Right lobe of liver (tissue), 4 donors: ENCODE measurements at regions not wholly inside any gene's neighbourhood (a gene's known extent, or its start where the extent isn't known, plus 50 kb on each side); places are given as distances from the start of the nearest gene placed in this dataset.

Experiments
- CTCF ChIP-seq, 4 donors: fragments of 200-600 bp in 3 of 4; fragments of 450-650 bp in 1 of 4; IDR thresholded peaks; one replicate each; pipeline versions ENCODE4 v1.5.1 to v1.8.0; 2016 to 2022; ENCODE audit warnings: antibody characterized with exemption in 4 of 4, mild to moderate bottlenecking in 2 of 4
- POLR2A ChIP-seq: fragments of 450-650 bp; IDR thresholded peaks from one replicate; pipeline ENCODE4 v1.6.1; 2017; ENCODE audit warnings: antibody characterized with exemption, mild to moderate bottlenecking
- donor health status: DM: no; HTN: no; CAD: no.
- donor health status: DM: no; HTN: no; CAD: no.
- donor health status: DM: no; HTN: yes; CAD: no.

- TF ChIP-seq POLR2A (no peak), CTCF (IDR thresholded peaks at IDR 0.05) (no peak)
Observed at GRCh38 chr10:43775384-43775783, 126.7 kb upstream of the ZNF32 start.
